Epithelial cell of esophagus (primary cell): ENCODE measurements at regions not wholly inside any gene's neighbourhood (a gene's known extent, or its start where the extent isn't known, plus 50 kb on each side); places are given as distances from the start of the nearest gene placed in this dataset.

Source experiments
- DNase-seq: peaks from one replicate; pipeline ENCODE4 v3.0.0; 2010; ENCODE audit warnings: low read depth
- H3K4me3 ChIP-seq: 2 replicates; pipeline ENCODE4 v1.5.1; 2011; ENCODE audit warnings: mild to moderate bottlenecking, low read length, control low read depth
- TF ChIP-seq, protein P1 (sequence below): IDR thresholded peaks from 2 replicates; pipeline ENCODE4 v1.5.1; 2011; ENCODE audit warnings: low read depth, mild to moderate bottlenecking, low read length, control low read depth, inconsistent platforms; ENCODE audit not compliant: insufficient read depth; ENCODE audit errors: missing control alignments

DNA sequence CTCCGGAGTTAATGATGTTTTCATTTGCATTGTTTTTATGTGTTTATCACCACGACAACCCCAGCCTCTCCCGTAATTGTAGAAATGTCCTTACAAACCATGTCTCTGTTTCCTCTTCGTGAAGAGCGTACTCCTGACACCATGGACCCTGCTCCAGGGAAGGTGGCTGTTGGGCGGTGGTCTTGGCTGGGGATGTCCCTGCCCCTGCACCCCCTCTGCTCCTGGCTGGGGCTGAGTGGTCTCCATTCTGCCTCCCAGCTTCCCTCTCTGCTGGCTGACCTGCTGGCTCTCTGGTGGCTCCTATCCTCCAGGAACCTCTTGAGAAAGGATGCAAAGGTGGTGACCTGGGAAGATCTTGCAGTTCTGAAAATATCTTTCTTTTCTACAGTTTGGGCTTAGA is 81.1 kb downstream of the ASB1 start:
- DNase-seq: no peak
- H3K4me3 ChIP-seq: no peak overlapping the region
- TF ChIP-seq, protein P1, sequence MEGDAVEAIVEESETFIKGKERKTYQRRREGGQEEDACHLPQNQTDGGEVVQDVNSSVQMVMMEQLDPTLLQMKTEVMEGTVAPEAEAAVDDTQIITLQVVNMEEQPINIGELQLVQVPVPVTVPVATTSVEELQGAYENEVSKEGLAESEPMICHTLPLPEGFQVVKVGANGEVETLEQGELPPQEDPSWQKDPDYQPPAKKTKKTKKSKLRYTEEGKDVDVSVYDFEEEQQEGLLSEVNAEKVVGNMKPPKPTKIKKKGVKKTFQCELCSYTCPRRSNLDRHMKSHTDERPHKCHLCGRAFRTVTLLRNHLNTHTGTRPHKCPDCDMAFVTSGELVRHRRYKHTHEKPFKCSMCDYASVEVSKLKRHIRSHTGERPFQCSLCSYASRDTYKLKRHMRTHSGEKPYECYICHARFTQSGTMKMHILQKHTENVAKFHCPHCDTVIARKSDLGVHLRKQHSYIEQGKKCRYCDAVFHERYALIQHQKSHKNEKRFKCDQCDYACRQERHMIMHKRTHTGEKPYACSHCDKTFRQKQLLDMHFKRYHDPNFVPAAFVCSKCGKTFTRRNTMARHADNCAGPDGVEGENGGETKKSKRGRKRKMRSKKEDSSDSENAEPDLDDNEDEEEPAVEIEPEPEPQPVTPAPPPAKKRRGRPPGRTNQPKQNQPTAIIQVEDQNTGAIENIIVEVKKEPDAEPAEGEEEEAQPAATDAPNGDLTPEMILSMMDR: no peak

DNA sequence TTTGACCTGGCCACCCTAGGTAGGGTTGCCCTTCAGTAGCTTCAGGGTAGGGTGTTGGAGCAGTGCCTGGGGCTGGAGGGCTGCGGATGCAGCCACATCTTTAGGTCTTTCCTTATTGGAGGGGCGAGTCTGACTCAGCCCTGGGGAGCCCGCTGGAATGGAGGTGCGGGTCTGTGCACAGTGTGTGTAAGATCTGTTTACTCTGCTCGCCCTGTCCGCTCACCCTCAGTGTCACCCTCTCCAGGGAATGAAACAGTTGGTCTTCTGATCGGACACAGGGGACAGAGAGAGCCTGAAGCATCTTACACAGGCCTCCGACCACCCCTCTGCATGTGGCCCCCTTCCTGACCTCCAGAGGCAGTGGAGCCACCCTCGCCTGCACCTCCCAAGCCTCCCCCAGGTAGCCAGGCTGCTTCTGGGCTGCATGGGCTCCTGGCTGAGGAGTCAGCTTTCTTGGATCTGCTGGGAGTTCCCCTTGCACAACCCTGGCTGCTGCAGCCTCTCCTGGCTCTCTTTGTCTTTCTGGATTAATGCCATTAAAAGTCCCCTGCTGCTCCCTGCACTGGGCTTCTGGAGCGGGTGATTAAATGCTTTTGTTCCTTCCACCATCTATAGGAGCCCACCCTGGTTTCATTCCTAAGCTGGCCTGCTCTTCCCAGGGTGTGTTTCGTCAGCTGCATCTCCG is 82.6 kb downstream of the ASB1 start:
- DNase-seq: peak; percentile 5
- TF ChIP-seq, protein P1: no peak
- H3K4me3 ChIP-seq: no peak overlapping the region

DNA sequence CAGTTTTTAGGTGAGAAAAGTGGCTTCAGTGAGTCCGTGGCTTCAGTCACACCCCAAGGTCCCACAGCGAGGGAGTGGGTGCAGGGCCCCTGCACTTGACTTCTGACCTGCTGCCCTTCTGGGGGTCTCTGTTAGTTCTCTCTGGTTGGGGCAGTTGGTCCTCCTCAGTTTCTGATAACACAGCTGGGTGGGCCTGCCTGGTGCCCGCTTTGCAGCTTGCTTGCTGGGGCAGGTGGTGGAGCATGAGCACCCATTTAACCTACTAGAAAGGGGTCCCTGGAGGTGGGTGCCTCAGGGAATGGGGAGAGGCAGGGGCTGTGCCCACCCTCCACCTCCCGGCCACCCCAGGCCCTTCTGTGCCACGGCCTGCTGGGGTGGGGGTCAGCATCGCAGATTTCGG is 83.2 kb downstream of the ASB1 start:
- H3K4me3 ChIP-seq: no peak overlapping the region
- DNase-seq: no peak
- TF ChIP-seq, protein P1: no peak

DNA sequence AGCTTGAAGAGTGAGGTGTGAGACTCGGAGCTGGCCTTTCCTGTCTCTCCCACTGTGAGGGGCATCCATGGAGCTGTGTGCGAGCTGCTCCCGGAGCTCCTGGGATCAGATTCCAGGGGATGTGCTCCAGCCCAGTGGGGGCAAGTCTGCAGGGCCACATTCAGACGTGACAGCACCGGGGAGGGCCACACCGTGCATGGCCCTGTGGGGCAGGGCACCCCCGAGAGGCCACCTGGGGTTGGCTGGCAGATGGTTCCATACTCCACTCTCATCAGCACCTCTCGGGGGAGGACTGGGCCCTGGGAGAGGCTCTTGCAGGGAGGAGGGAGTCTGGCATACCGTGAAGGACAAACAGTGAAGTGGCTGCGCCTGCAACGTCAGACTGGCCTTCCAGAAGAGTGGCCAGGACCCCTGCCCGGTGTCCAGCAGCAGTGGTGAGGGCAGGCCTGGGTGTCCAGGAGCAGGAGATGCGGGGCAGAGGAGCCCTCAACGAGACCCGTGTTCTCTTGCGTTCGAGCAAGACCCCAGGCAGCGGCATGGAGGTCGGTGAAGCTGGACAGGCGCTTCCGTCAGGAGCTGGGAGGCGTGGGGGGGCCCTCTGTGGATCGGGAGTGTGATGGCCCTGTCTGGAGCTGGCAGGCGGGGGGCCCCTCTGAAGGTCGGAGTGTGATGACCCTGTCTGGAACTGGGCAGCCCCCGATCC is 84.3 kb downstream of the ASB1 start:
- TF ChIP-seq, protein P1: no peak
- DNase-seq: no peak
- H3K4me3 ChIP-seq: no peak overlapping the region

DNA sequence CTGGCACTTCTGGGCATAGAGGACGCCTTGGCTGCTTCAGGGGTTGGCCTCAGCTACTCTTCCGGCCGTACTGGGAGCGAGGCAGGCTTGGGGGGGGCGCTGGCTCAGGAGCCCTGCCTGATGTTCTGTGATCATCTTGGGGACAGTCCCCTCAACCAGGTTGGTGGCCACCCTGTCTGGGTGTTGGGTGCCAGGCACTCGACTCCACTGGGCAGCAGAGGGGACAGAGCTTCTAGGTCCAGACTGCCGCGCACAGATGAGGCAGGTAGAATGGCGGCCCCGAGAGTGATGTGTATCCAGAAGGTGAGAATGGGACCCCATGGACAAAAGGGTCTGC is 84.9 kb downstream of the ASB1 start:
- no peak overlapping the region for H3K4me3 ChIP-seq
- DNase-seq: no peak
- TF ChIP-seq, protein P1: no peak

DNA sequence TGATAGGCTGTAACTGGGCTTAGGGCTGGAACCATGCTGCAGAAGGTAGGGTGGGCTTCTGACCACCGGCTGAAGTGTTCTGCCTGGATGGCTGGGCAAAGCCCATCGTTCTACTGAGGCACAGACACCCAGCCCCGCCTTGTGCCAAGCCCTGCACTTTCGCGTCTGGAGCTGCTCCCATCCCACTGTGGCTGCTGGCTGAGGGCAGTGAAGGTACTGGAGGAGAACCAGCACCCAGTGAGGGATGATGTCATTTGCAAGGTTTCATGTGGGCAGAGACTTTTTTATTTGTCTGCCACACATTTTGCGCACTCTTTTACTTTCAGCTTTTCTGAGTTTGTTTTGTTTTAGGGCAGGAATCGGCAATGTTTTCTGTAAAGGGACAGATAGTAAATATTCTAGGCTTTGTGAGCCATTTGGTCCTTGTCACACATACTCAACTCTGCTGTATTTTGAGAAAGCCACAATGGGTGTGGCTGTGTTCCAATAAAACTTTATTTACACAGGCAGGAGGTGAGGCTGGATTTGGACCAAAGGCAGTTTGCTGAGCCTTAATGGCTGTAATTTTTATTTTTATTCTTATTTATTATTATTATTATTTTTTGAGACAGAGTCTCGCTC is 85.6 kb downstream of the ASB1 start:
- DNase-seq: no peak
- TF ChIP-seq, protein P1: no peak
- no peak overlapping the region for H3K4me3 ChIP-seq
